ENCODE measurements at regions not wholly inside any gene's neighbourhood (a gene's known extent, or its start where the extent isn't known, plus 50 kb on each side); places are given as distances from the start of the nearest gene placed in this dataset.
"Not testable (repeated sequence)": the region's sequence is repeated elsewhere in the genome, so short reads cannot be mapped to it uniquely, and the experiment has no call there.

DNA sequence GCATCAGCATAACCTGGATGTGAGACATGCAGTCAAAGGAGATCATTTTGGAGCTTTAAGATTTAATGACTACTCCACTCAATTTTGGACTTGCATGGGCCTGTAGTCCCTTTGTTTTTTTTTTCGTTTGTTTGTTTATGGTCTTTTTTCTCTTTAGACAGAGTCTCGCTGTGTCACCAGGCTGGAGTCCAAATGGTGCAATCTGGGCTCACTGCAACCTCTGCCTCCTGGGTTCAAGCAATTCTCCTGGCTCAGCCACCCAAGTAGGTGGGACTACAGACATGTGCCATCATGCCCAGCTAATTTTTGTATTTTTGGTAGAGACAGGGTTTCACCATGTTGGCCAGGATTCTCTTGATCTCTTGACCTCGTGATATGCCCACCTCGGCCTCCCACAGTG is 673.8 kb downstream of the CDH9 start:
- not testable (repeated sequence) for DNase-seq

DNA sequence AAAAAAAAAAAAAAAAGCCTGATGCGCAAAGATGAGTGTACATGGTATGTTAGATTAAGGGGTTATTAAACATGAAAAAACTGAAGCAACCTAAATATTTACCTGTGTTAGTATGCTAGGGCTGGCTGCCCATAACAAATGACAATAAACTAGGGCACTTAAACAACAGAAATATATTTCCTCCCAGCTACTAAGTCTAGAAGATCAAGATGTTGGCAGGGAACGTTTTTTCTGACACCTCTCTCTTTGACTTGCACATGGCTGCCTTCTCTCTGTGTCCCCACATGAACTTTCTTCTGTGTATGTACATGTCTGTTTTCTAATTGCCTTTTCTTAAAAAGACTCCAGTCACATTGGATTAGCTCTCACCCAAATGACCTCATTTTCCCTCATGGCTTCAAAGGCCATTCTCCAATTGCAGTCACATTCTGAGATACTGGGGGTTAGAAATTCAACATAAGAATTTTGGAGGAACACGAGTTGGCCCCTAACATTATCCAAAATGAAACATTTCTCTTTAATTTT is 694.5 kb downstream of the CDH9 start:
- DNase-seq: no peak

DNA sequence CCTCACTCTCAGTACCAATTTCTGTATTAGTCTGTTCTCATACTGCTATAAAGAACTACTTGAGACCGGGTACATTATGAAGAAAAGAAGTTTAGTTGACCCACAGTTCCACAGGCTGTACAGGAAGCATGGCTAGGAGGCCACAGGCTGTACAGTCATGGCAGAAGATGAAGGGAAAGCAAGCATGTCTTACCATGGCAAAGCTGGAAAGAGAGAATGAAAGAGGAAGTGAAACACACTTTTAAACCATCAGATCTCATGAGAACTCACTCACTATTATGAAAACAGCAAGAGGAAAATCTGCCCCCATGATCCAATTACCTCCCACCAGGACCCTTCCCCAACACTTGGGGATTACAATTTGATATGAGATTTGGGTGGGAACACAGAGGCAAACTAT is 698.8 kb downstream of the CDH9 start:
- DNase-seq: no peak

DNA sequence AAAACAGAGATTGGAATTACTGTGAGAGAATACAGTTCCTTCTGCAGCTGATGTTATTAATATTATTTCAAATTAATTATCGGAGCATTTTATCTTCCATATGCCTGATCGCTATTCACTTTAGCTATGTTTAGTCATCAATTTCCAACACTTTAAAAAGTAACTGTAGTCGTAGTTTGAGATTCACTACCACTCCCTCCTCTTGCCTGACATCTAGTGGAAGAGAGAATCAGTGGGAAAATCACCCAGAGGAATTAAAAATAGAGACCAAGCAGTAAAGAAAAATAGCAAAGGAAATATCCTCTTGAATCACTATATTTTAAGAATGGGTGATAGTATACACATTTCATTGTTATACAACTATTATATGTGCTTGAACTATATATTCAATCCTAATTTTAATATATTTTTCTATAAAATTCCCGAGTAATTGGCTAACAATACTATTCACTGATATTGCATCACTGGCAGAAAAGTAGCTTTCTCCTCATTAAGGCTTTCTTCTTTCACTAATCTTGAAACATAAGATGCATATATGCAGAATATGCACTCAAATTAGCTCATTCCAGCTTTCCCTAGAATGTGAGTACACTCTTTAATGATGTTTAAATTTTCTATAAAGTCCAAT is 708.7 kb downstream of the CDH9 start:
- DNase-seq: peak; percentile 32

DNA sequence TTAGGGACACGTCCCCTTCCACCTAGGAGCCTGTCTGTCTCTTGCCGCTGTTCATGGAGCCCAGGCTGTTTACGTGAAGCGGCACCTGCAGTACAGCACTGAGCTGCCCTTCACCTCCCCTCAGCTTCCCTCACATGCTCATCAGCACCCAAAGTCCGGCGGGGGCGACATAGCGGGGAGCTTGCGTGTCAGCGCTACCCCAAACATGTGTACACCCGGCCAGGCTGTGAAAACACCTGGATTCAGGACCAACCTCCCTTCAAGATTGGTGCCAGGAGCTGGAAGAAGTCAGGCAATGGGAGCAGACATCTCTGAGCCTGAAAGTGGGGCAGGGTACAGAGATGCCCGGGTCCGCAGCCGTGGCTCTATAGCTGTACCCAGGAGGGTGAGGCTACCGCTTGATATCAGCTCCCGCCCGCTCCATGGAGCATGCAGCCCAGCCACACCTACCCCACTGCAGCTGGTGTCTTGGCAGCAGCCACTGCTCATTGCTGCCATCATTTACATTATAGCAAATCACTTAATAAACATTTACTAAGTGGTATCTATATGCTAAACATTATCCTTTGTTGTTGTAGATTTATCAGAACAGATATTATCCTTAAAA is 712.1 kb downstream of the CDH9 start:
- no peak for DNase-seq

DNA sequence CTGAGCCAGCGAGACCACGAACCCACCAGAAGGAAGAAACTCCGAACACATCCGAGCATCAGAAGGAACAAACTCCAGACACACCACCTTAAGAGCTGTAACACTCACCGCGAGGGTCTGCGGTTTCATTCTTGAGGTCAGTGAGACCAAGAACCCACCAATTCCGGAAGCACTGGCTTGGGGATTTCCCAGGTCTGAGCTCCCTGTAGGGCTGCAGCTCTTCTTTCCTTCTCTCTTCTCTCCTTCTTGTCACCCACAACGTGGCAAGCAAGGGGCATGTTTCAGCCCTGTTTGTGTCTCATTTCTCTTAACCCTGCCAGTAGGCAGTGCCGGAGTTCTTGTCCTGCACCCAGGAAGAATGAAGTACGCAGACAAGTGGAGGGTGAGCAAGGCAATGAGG is 713.0 kb downstream of the CDH9 start:
- DNase-seq: not testable (repeated sequence)

DNA sequence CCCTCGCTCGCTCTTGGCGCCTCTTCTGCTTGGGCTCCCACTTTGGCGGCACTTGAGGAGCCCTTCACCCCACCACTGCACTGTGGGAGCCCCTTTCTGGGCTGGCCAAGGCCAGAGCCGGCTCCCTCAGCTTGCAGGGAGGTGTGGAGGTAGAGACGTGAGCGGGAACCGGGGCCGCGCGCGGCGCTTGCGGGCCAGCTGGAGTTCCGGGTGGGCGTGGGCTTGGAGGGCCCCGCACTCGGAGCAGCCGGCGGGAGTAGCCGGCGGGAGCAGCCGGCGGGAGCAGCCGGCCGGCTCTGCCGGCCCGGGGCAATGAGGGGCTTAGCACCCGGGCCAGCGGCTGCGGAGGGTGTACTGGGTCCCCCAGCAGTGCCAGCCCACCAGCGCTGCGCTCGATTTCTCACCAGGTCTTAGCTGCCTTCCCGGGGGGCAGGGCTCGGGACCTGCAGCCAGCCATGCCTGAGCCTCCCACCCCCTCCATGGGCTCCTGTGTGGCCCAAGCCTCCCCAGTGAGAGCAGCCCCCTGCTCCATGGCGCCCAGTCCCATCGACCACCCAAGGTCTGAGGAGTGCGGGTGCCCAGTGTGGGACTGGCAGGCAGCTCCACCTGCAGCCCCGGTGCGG is 714.0 kb downstream of the CDH9 start:
- not testable (repeated sequence) for DNase-seq

DNA sequence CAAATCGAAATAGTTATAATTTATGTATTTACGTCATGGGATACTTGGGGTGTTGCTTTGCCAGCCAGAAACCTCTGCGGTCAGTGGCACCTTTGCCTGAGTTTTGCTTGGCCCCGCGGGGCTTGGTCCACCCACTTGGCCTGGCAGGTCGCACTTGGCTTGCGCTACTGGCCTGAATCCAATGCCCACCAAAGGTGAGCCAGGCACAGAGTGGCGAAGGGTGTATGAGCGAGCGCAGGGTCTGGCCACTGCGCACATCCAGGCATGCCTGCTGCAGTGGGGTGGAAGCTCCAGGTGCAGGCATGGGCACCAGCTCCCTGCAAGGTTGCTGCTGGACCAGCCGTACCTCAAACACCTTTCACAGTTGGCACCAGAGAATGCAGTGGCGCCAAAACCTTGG is 714.6 kb downstream of the CDH9 start:
- DNase-seq: no peak

DNA sequence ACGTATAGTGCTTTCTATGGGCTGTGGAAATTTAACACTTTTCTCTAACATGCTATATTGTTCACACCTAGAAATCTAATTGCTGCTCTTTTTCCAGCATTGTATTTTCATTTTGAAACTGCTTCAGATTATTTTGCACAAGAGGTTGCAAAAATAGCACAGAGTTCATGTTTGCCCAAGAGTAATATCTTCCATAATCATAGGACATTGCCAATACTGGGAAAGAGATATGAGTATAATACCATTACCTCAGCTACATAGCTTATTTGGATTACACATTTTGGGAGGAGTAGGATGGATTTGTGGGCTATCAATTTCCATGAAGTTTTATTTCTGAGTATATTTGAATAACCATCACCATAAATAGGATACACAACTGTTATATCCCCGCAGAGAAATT is 717.1 kb downstream of the CDH9 start:
- no peak for DNase-seq

DNA sequence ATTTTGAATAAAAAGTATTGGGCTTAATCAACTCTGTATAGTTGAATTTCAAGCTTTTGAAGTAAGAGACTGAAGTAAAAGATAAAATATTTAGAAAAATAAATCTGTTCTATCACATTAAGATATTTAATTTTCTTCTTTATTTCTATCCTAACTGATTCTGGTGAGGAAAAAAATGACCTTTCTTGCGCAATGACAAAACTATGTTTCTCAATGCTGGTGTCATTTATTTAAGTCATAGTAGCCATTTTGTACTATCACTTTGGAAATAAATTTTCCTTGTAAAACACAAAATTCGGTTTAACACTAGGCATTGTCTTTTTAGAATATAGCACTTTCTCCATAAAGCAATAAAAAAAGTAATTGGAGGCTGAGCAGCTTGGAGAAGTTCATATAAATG is 728.0 kb downstream of the CDH9 start:
- DNase-seq: no peak

DNA sequence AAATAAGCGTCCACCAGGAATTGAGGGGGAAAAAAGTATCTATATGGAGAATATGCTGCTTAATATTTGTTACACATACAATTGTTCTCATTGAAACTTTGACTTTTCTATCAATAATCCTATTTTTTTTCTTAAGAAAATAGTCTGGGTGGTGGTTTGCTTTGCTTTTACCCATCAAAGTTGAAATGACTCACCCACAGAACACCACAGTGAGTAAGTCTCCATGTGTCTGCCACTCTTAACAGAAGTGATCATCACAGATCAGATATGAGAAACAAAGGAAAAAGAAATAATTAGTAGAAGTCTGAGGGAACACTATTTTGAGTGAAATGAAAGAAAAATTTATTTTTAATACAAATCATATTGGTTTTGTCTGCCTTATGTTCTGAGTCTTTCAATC is 742.8 kb downstream of the CDH9 start:
- no peak for DNase-seq

DNA sequence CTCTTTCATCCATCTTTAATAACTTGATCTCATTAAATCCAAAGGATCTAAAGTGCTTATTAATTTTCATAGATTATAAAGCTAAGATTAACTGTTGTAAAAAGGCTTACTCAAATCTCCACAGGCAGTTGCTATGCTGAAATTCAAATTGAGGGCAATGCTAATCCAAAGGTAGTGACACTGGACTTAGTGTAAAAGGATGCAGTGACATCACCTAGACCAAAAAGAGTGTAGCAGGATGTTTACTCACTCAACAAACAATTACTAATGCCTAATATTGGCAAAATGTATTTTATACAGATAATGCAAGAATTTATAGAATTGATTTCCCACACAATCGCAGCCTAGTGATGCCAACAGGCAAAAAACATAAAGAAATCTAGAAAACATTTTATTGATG is 756.2 kb downstream of the CDH9 start:
- no peak for DNase-seq

DNA sequence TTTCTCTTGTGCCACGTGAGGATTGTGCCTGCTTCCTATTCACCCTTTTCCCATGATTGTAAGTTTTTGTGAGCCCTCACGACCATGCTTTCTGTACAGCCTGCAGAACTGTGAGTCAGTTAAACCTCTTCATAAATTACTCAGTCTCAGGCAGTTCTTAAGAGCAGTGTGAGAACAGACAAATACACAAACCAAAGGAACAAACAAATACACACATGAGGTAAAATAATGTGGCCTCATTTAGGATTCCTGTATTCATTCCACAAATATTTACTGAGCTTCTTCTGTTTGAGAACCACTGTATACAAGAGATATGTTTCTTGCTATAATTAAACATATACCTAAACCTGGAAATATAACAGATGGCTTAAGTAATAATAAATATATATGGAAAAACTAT is 760.3 kb downstream of the CDH9 start:
- DNase-seq: no peak

DNA sequence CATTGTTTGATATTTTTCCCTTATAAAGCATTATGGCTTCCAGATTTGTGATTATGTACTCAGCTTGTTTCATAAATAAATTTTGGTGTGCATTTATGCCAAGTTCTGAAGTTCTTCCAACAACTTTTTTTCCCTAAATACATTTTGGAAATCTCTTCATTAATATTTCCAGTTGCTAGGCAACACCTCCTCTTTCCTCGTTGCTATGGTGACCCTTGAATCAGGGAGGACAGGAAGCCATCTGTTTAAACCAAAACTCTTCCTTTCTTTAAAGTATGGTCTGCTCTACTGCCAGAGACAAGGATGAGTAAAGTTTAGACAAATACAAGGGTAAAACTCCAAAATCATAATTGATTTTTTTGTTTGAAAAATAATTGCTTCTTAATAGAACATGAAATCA is 779.3 kb downstream of the CDH9 start:
- DNase-seq: no peak

DNA sequence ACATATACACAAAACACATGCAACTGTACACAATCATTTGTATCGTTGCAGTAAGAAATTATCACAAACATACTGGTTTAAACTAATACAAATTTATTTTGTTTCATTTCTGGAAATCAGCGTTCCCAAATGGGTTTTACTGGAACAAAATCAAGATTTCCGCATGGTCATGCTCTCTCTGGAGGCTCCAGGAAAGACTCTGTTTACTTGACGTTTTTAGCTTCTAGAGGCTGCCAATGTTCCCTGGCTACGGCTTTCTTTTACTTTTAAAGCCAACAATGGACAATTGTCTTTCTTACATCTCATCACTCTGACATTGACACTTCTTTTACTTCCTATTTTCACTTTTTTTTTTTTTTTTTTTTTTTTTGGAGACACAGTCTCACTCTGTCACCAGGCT is 793.1 kb downstream of the CDH9 start:
- DNase-seq: no peak

DNA sequence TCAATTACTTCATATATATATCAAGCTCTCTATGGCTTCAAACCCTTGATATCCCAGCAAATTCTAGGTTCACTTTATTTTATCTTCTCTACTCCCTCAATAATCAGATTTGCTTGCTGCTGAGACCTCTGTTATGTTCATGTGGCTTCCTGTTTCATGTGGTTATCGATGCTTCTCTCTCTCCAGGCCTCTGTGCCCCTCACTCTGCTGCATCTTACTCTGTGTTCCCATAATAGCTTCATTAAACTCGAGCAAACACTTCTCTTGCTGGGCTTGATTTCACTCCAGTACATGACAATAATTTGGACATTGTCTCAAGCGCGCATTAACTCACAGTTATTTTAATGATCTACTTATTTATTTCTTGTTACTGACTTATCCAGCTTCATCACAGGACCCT is 798.8 kb downstream of the CDH9 start:
- DNase-seq: no peak

DNA sequence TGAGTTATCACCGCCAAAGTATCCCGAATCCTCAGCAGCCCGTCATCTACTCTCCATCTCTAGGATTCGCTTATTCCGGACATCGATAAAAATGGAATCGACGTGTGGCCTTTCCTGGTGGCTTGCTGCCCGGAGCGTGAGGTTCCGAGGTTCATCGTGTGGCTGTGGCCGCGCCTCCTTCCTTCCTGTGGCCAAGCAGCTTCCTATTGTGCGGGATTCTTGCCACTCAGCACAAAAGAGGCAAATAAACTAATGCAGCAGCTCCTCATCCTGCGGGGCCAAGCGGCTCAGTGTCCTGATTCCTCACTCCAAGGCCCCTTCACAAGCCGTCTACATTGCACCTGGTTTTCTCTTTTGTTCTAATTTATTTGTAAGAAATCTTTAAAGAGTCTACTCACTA is 800.9 kb downstream of the CDH9 start:
- no peak for DNase-seq

DNA sequence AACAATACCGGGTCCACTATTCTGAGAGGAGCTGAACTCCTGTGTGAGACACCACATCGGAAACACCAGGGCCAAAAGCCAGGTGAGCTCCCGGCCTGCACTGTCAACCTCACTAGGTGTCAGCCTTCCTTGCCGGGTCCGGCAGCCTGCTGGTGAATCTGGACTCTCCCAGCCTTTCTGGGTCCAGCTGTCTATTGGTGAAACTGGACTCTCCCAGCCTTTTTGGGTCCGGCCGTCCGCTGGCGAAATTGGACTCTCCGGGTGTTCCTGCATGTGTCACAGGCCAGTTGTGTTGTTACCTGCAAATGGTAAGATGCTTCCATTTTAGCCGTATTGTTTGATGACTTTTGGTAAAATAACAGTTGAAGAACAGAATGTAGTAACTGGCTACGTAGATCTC is 801.5 kb downstream of the CDH9 start:
- DNase-seq: no peak

DNA sequence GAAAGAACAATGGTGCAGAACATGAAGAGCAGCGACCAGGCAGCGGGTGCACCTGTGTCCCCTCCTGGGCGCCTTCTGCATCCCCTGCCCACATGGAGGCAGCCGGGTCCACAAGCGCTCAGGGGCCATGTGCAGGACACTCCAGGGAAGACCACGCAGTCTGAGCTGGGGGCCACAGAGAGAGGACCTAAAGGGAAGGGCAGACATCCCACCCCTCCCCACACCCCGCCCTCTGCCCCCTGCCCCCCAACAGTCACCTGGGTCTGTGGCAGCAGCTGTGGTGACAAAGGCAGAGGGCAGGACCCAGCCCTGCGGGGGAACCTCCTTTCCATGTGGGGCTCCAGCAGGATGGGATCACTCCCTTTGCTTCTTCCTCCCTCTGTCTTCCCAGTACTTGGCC is 805.7 kb downstream of the CDH9 start:
- no peak for DNase-seq

DNA sequence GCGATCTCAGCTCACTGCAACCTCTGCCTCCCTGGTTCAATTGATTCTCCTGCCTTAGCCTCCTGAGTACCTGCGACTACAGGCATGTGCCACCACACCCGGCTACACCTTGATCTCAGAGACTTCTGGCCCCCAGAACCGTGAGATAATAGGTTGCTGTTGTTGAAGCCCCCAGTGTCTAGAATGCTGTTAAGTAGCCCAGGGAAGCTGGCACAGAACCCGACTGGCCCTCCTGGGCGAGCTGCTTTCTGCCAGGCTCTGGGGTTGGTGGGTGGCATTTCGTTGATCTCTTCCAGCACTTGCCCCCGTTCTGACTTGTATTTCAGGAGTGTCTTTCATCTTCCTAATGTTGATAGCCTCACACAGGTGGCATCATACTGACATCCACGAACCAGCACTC is 807.1 kb downstream of the CDH9 start:
- DNase-seq: no peak

DNA sequence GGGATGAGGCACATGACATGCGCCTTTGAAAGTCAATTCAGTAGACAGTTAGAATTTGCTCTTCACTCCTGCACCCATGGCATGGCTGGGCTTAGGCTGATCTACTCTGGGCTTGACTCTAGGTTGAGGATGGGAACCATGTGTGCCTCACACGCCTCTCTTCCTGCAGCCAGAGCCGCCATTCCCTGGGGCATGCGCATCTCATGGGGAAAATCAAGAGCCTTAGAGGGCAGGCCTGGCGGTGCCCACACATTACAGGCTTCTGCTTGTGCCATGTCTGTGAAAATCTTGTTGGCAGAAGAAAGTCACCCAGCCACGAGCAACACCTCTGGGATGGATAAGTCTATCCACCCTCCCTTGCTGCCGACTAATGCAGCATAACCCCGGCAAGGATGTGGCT is 808.5 kb downstream of the CDH9 start:
- no peak for DNase-seq

DNA sequence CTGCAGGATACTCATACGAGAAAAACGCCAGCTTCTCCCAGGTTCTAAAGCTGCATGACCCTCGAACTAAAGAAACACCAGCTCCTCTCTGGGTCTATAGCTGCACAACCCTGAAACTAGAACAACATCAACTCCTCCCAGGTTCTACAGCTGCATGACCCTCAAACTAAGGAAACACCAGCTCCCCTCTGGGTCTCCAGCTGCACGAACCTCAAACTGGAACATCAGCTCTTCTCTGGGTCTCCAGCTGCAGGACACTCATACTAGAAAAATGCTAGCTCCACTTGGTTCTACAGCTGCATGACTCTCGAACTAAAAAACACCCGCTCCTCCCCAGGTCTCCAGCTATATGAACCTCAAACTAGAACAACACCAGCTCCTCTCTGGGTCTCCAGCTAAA is 811.1 kb downstream of the CDH9 start:
- no peak for DNase-seq

DNA sequence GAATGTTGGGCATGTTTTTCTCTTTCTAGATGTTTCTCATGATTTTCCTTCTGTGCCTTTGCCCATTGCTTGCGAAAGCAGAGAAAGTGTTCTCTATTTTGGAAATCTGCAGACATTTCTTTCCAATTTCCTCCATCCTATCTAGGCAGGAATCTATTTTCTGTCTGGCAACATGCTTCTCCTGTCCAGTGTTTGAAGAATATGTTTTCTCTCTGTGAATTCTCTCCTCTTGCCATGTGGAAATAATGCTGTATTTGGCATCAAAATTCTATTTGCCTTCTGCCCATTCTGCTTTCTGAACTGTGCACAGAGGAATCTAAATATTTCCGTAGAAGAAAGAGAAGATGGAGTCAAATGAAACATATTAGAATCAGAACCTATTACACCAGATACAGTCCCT is 833.3 kb downstream of the CDH9 start:
- DNase-seq: no peak

DNA sequence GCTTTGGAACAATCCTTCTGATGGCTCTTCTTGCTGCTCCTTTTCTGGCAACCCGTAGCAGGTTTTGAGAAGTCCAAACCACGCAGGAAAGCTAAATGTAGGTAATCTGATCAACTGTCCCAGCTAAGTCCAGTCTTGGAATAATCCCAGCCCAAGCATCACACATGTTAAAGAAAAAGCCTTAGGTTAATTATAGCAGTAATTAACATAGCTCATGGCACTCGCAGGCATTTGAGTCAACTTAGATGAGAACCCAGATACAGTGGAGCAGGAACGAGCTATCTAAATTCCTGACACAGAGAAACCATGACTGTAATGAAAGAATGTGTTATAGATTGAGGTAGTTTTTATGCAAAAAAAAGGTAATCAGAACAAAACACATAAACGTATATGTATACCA is 844.8 kb downstream of the CDH9 start:
- no peak for DNase-seq

DNA sequence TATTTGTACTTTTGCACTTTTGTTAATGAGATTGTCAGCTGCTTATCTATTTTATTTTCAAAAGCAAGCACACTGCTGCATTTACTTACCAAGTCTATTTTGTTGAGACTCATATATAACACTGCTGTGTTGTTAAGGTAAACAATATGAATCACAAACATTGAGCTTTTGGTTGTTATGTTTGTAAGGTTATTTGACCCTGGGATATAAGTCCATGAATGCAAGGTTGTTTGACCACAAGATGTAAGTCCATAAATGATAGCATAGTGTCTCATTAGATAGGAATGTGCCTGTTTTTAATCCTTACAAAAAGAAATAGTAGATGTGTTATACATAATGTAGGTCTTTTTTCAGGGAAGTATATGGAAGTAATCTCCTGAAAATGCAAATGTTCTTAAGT is 845.9 kb downstream of the CDH9 start:
- no peak for DNase-seq

All from NCI-H345 (cell line).